ENCODE measurements at regions not wholly inside any gene's neighbourhood (a gene's known extent, or its start where the extent isn't known, plus 50 kb on each side); places are given as distances from the start of the nearest gene placed in this dataset.
"Not testable (repeated sequence)": the region's sequence is repeated elsewhere in the genome, so short reads cannot be mapped to it uniquely, and the experiment has no call there.

DNA sequence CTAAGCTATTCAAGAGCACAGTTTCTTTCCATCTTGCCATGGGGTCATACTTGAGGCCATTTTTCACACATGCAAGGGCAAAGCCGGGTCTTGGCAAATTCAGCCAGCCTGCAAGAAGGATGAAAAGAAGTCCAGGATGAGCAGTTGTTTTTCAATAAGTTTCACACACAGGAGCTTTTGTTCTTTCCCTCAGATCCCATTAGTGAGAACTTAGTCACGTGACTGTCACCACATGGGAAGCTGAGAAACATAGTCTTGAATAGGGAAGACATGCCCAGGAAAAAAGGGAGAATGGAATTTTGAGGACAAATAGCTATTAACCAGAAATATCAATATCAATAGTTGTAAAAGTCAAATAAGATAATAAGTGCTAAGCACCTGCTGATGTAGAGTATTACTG, 137.7 kb downstream of the AHR start:
- H3K4me3 ChIP-seq (ENCODE audit: low read length), result no peak overlapping the region
- no peak for DNase-seq (ENCODE audit: low read depth)
- TF ChIP-seq, protein P1, sequence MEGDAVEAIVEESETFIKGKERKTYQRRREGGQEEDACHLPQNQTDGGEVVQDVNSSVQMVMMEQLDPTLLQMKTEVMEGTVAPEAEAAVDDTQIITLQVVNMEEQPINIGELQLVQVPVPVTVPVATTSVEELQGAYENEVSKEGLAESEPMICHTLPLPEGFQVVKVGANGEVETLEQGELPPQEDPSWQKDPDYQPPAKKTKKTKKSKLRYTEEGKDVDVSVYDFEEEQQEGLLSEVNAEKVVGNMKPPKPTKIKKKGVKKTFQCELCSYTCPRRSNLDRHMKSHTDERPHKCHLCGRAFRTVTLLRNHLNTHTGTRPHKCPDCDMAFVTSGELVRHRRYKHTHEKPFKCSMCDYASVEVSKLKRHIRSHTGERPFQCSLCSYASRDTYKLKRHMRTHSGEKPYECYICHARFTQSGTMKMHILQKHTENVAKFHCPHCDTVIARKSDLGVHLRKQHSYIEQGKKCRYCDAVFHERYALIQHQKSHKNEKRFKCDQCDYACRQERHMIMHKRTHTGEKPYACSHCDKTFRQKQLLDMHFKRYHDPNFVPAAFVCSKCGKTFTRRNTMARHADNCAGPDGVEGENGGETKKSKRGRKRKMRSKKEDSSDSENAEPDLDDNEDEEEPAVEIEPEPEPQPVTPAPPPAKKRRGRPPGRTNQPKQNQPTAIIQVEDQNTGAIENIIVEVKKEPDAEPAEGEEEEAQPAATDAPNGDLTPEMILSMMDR (conservative IDR thresholded peaks at IDR 0.05; ENCODE audit: low read depth, low read length), result no peak

DNA sequence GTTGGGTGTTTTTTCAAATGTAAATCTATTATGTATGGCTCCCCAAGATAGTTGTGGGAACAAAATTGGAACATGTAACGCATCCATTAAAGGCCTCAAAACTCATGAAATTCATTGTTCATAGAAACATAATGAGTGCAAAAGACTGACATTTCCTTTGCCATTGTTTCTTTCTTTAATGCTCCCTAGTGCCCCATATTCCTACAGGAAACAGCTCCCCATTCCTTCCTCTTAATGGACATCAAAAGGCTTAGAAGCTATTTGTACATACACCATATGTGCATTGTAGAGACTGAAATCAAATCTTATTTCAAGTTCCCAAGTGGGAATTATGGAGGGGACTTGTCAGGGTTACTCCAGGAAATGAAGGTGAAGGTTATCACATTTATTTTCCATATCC, 139.1 kb downstream of the AHR start:
- DNase-seq (ENCODE audit: low read depth), result no peak
- TF ChIP-seq, protein P1 (conservative IDR thresholded peaks at IDR 0.05; ENCODE audit: low read depth, low read length), result no peak

GRCh38 chr7:17440025-17440784, 141.8 kb downstream of the AHR start:
- not testable (repeated sequence) for H3K4me3 ChIP-seq (ENCODE audit: low read length); DNase-seq (ENCODE audit: low read depth)

More for the DNA sequence above, 139.1 kb downstream of the AHR start:
- no peak overlapping the region for H3K4me3 ChIP-seq (ENCODE audit: low read length)

- TF ChIP-seq, protein P1 (conservative IDR thresholded peaks at IDR 0.05; ENCODE audit: low read depth, low read length), result no peak
- no peak for DNase-seq (ENCODE audit: low read depth)
- no peak overlapping the region for H3K4me3 ChIP-seq (ENCODE audit: low read length)
These were observed 142.4 kb downstream of the AHR start for GRCh38 chr7:17440831-17441230.

DNA sequence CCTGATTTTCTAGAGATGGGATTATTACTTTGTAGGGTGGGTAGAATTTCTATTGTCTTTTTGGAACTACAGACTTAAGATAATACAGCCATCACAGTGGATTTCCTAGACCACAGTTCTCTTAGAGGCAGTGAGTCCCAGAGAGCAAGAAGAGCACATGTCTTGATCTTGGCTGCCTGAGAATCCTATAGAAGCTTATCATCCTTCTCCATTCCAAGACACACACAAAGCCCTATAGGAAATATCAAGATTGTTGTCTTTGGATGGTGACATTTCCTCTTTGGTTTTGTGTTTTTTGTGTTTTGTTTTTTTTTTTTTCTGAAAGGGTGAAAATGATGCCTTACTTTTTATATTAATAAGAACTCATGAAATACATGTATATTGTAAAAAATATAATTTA, 143.1 kb downstream of the AHR start:
- no peak for DNase-seq (ENCODE audit: low read depth)
- TF ChIP-seq, protein P1 (conservative IDR thresholded peaks at IDR 0.05; ENCODE audit: low read depth, low read length), result no peak
- no peak overlapping the region for H3K4me3 ChIP-seq (ENCODE audit: low read length)

- TF ChIP-seq, protein P1 (conservative IDR thresholded peaks at IDR 0.05; ENCODE audit: low read depth, low read length), result no peak
- H3K4me3 ChIP-seq (ENCODE audit: low read length), result no peak overlapping the region
- no peak for DNase-seq (ENCODE audit: low read depth)
These were observed 145.7 kb downstream of the AHR start for GRCh38 chr7:17444151-17444550.

GRCh38 chr7:17444673-17445072, 146.2 kb downstream of the AHR start:
- DNase-seq (ENCODE audit: low read depth), result no peak
- TF ChIP-seq, protein P1 (conservative IDR thresholded peaks at IDR 0.05; ENCODE audit: low read depth, low read length), result no peak
- no peak overlapping the region for H3K4me3 ChIP-seq (ENCODE audit: low read length)

Data from retinal pigment epithelial cell (primary cell).